HEK293T (cell line): ENCODE measurements at regions not wholly inside any gene's neighbourhood (a gene's known extent, or its start where the extent isn't known, plus 50 kb on each side); places are given as distances from the start of the nearest gene placed in this dataset.

ENCODE experiments used
- ARNT ChIP-seq: fragments of 450-650 bp; IDR thresholded peaks from 2 replicates; pipeline ENCODE4 v1.6.1; 2017; ENCODE audit warnings: mild to moderate bottlenecking
- BHLHE40 ChIP-seq: fragments of 450-650 bp; IDR thresholded peaks from 2 replicates; pipeline ENCODE4 v1.6.1; 2016; ENCODE audit warnings: mild to moderate bottlenecking, moderate library complexity, borderline replicate concordance
- CTBP1 ChIP-seq: fragments of 450-650 bp; IDR thresholded peaks from 2 replicates; pipeline ENCODE4 v1.6.1; 2016; ENCODE audit warnings: borderline replicate concordance
- ELF4 ChIP-seq: fragments of 450-650 bp; IDR thresholded peaks from 2 replicates; pipeline ENCODE4 v1.6.1; 2017; ENCODE audit warnings: antibody characterized with exemption
- FOXA1 ChIP-seq: fragments of 450-650 bp; IDR thresholded peaks from 2 replicates; pipeline ENCODE4 v1.6.1; 2016; ENCODE audit warnings: mild to moderate bottlenecking
- FOXK2 ChIP-seq: fragments of 450-650 bp; IDR thresholded peaks from 2 replicates; pipeline ENCODE4 v1.6.1; 2016; ENCODE audit warnings: mild to moderate bottlenecking
- FOXM1 ChIP-seq: fragments of 450-650 bp; IDR thresholded peaks from 2 replicates; pipeline ENCODE4 v1.6.1; 2017; ENCODE audit warnings: mild to moderate bottlenecking, borderline replicate concordance
- HDGF ChIP-seq: fragments of 450-650 bp; IDR thresholded peaks from 2 replicates; pipeline ENCODE4 v1.6.1; 2017; ENCODE audit warnings: antibody characterized with exemption, borderline replicate concordance
- NFRKB ChIP-seq: fragments of 450-650 bp; IDR thresholded peaks from 2 replicates; pipeline ENCODE4 v1.6.1; 2016; ENCODE audit warnings: mild to moderate bottlenecking, moderate library complexity
- SP1 ChIP-seq: fragments of 450-650 bp; IDR thresholded peaks from 2 replicates; pipeline ENCODE4 v1.6.1; 2017
- TARDBP ChIP-seq: fragments of 450-650 bp; IDR thresholded peaks from 2 replicates; pipeline ENCODE4 v1.6.1; 2016
- ZNF384 ChIP-seq: fragments of 450-650 bp; IDR thresholded peaks from 2 replicates; pipeline ENCODE4 v1.6.1; 2016
- TF ChIP-seq, protein P1 (sequence below): fragments of 450-650 bp; IDR thresholded peaks from 2 replicates; pipeline ENCODE4 v1.6.1; 2016

GRCh38 chr18:60534538-60534937 is 162.0 kb upstream of the MC4R start:
- TF ChIP-seq HDGF (no peak), SP1 (no peak), TARDBP (no peak), BHLHE40 (no peak), FOXM1 (no peak), CTBP1 (no peak), FOXA1 (no peak), ELF4 (no peak), ZNF384 (no peak), FOXK2 (no peak), NFRKB (no peak), ARNT (no peak)
- TF ChIP-seq, protein P1, sequence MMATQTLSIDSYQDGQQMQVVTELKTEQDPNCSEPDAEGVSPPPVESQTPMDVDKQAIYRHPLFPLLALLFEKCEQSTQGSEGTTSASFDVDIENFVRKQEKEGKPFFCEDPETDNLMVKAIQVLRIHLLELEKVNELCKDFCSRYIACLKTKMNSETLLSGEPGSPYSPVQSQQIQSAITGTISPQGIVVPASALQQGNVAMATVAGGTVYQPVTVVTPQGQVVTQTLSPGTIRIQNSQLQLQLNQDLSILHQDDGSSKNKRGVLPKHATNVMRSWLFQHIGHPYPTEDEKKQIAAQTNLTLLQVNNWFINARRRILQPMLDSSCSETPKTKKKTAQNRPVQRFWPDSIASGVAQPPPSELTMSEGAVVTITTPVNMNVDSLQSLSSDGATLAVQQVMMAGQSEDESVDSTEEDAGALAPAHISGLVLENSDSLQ = no peak
